GM13977 (cell line): ENCODE measurements at regions not wholly inside any gene's neighbourhood (a gene's known extent, or its start where the extent isn't known, plus 50 kb on each side); places are given as distances from the start of the nearest gene placed in this dataset.

Experiments used
- DNase-seq: peaks from one replicate; pipeline ENCODE4 v3.0.0; 2012; ENCODE audit warnings: low spot score
- in situ Hi-C: fragments of 300-500 bp; cut with MboI; formaldehyde crosslinking; loops from one replicate; pipeline ENCODE4 v1.12.0; 2022; ENCODE audit warnings: low sequenced_read_pairs, low pct_unique_long_range_greater_than_20kb, mixed read lengths, inconsistent platforms; ENCODE audit not compliant: unreplicated experiment
- TF ChIP-seq, protein P1 (sequence below): IDR thresholded peaks from 2 replicates; pipeline ENCODE4 v1.5.1; 2012; ENCODE audit warnings: mild to moderate bottlenecking, control low read depth; ENCODE audit not compliant: insufficient read depth; ENCODE audit errors: extremely low read depth, missing control alignments

DNA sequence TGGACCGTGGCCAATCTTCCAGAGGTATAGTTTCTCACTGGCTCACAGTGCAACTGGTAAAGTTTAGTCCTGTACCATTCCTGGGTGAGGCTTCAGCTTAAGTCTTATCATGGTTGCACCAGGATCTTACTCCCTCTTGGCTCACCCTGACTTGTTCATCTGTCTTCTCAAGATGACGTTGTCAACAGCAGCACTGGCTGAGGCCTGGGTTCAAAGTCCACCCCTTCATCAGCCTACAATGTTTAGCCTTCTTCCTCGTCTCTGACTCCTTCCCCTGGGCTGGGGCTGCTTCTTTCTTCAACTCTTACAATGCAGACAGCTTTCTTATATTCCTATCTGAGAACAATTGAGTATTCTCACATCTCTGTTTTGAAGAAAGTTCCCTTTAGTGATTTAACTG is 311.1 kb upstream of the CLINT1 start:
- TF ChIP-seq, protein P1, sequence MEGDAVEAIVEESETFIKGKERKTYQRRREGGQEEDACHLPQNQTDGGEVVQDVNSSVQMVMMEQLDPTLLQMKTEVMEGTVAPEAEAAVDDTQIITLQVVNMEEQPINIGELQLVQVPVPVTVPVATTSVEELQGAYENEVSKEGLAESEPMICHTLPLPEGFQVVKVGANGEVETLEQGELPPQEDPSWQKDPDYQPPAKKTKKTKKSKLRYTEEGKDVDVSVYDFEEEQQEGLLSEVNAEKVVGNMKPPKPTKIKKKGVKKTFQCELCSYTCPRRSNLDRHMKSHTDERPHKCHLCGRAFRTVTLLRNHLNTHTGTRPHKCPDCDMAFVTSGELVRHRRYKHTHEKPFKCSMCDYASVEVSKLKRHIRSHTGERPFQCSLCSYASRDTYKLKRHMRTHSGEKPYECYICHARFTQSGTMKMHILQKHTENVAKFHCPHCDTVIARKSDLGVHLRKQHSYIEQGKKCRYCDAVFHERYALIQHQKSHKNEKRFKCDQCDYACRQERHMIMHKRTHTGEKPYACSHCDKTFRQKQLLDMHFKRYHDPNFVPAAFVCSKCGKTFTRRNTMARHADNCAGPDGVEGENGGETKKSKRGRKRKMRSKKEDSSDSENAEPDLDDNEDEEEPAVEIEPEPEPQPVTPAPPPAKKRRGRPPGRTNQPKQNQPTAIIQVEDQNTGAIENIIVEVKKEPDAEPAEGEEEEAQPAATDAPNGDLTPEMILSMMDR = no peak
- in situ Hi-C loops = loop anchor here (10.0 kb wide), 1 partner anchor 945 kb away; no protein-coding TSS in a partner anchor
- DNase-seq = no peak

DNA sequence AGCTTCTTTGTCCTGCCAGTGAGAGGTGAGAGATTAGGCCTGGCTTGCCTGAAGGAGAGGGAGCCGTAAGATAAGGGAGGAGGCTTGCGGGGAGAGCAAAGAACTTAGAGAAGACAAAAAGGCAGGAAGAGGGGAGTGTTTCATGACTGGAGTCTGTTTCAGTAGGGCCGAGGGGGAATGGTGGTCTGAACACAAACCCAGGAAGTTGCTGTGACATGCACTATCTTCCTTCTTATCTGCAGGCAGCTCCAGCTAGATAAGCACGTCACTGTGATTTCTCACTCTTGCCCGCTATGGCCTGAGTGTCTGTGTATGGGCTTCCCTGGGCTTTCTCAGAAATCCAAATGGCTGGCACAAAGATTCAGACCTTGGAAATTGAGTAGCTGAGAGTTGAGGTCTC is 307.5 kb upstream of the CLINT1 start:
- in situ Hi-C loops = no loop called here
- TF ChIP-seq, protein P1 = no peak
- no peak for DNase-seq

GRCh38 chr5:158165647-158166046 is 306.7 kb upstream of the CLINT1 start:
- TF ChIP-seq, protein P1 = peak; percentile 14
- in situ Hi-C loops = no loop called here
- no peak for DNase-seq

DNA sequence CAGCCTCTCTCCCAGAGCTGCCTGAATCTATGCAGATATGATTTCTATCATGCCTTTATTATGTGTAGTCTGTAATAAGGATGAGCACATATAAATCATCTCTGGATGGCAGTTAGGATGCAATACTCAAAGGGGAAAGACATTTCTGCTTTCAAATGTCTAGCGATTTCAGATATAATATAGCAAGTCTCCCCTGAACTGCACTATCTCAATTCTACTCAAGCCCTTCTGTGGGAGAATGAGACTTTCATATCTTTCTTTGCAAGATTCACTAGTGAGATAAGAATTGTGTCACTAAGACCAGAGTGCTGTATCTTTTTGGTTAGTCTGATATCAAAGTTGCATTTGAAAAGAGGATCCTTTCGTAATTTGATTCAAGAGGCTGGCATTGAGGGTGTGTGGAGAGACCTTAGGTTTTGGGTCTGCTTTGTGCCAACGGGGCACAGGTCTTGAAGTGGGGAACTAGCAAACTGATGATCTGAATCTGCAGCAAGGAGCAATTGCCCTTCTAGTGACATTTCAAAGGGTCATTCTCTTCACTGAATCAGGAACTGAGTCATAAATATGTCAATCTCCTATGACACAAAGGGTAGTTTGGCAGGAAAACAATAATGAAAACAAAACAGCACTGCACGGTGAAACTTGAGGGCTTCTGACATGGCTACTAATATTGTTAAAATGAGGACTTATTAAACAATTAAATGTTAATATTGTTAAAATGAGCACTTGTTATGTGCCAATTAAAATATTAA is 305.5 kb upstream of the CLINT1 start:
- TF ChIP-seq, protein P1 = no peak
- in situ Hi-C loops = no loop called here
- no peak for DNase-seq

DNA sequence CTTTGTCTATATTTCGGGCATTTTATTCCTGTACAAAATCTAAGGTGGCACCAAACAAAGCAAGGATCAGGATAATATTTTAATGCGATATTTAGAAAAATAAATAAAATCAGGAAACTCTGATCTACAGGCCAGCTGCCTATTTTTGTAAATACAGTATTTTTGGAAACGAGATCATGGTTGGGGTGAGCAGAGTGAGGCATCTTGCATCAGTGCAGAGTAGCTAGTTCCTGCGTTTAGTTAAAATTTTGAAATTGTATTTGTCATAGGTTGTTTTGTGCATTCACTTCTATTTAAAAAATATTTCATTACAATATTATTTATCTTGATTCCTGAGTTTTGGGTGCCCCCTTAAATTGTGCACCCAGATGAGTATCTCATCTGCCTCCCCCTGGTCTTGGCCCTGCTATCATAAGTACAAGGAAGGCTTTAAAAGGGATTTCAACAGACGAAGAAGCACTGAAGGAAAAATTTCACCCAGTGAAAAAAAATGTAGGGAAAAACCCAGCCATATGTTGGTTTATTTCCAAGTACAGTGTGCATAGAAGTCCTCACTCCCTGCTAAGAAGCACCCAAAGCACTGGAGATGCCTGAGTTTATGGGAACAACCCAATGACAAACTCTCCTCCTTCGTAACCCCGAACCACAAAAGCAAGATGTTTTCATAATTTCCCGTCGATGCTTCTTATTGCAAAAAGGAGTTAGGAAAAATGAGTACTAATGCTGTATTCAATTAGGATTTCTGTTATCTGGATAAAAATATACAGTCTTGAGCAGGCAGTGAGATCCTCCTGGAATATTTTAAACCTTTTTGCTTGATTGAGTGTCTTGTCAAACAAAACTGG is 304.7 kb upstream of the CLINT1 start:
- TF ChIP-seq, protein P1 = no peak
- in situ Hi-C loops = no loop called here
- no peak for DNase-seq

- TF ChIP-seq, protein P1 = no peak
- in situ Hi-C loops = no loop called here
- no peak for DNase-seq
Observed at GRCh38 chr5:158162479-158163034, 303.6 kb upstream of the CLINT1 start.
